SK-N-MC (cell line): ENCODE measurements at regions not wholly inside any gene's neighbourhood (a gene's known extent, or its start where the extent isn't known, plus 50 kb on each side); places are given as distances from the start of the nearest gene placed in this dataset.

Experiments
- EZH2 ChIP-seq: fragments of 200-600 bp; sonication (generic); IDR thresholded peaks from one replicate; pipeline ENCODE4 v1.6.1; 2017; ENCODE audit warnings: antibody characterized with exemption
- POLR2AphosphoS5 ChIP-seq: IDR thresholded peaks from 2 replicates; pipeline ENCODE4 v1.6.1; 2012; ENCODE audit warnings: mild to moderate bottlenecking, low read depth, low read length, borderline replicate concordance

DNA sequence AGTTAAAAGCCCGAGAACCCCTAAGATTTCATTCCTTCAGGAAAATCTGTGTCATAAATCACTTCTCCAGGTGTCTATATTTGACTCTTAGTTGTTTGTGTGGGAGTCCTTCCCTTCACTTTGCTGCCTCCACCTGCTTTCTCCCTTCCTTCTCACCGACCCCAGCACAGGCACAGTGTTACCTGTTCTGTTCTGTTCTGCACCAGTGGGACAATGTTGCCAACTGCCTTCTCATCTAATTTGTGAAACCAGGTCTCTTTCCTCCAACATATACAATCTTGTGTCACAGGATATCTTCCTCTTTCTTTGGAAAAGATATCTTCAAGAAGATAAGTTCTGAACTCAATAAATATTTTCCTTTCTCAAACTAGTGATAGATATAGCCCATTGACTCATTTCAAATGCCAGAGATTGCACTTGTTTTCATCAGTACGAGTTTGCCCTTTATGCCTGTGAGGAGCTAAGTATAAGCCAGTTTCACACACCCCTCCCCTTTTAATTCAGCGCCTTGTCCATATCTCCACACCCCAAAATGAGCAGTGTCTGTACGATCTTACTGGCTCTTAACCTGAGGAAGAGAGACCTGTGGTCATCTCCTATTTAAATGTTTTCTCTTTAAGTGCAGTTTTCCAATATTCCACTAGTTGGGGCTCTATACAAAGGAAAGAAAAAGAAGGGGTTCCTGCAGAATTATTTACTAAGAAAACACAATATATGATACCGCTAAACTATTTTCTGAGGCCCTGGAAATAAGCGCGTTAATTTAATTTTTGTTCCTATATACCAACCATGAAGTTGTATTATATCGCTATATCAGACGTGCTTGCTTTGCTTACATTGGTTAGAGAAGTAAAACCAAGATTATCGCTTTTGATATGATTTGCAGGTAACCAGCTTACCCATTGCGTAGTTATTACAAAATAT, 81.6 kb upstream of the PREP start:
- TF ChIP-seq EZH2, result no peak
- no peak for TF ChIP-seq POLR2AphosphoS5
